Erythroblast (primary cell): ENCODE measurements at regions not wholly inside any gene's neighbourhood (a gene's known extent, or its start where the extent isn't known, plus 50 kb on each side); places are given as distances from the start of the nearest gene placed in this dataset.

Experiments used
- DNase-seq, 2 experiments: peaks; one replicate each; lab custom pipeline; 2025; lab: John Stamatoyannopoulos, UW
- GATA1 ChIP-seq: IDR thresholded peaks from 2 replicates; pipeline ENCODE4 v1.6.1; 2011; ENCODE audit warnings: low read depth, mild to moderate bottlenecking, control low read depth, low read length, moderate library complexity
- POLR2A ChIP-seq: IDR thresholded peaks from 2 replicates; pipeline ENCODE4 v1.6.1; 2011; ENCODE audit warnings: mild to moderate bottlenecking, low read length

DNA sequence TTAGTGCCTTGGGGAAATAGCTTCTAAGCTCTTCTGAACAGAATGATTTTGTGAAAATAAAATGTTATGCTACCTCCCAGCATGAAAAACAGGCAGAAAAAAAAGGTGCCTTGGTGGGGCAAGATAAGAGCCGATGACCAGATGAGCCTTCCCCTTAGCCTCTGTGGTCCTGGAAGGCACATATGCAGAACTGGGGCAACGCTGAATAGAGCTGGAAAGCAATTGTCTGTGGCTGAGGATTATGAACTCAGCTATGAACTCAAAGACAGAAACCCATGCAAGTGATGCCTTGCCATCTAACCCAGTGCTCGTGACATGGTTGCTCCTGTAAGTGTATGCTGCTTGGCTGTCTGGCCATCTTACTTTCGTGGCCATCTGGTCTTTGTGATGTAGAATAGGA lies 128.5 kb upstream of the FRMD6 start:
- no peak for DNase-seq
- TF ChIP-seq POLR2A (no peak), GATA1 (no peak)

- DNase-seq: no peak
- TF ChIP-seq GATA1 (no peak), POLR2A (no peak)
Measured at GRCh38 chr14:51525739-51526138, 126.0 kb upstream of the FRMD6 start.

DNA sequence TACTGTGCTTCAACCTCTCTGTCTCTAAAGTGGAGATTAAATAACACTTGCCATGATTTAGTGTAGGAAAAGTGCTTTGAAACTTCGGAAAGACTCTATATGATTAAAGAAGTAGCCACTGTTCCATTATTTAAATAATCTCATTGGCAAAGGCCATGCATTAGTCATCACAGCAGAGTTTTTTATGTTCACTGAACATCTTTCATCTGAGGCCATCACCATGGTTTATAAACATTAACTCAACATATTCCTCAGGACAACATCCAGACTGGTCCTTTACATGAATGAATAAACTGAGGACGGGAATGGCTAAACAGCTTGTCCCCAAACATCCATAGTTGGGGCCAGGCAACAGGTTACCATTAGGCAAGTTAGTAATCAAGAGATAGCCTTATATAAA lies 124.6 kb upstream of the FRMD6 start:
- no peak for DNase-seq
- TF ChIP-seq POLR2A (no peak), GATA1 (no peak)

DNA sequence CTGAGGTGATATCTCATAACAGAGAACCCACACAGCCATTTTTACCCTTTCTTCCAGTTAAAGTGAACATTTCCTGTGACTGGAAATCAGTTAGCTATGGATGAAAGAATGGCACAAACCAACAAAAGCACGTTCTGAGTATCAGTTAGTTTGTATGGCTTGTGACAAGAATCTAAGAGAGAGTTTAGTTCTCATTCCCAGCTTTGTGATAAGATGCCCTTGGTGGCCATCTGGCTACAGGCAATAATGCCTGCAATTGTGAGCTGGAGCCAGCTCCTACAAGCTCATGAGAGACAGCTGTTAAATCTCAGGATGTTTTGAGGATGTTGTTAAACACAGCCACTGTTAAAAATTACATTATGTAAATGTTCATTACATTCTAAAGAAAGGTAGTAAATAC lies 122.0 kb upstream of the FRMD6 start:
- DNase-seq: no peak
- no peak for TF ChIP-seq GATA1
- TF ChIP-seq POLR2A: no peak

GRCh38 chr14:51533160-51533559 lies 118.5 kb upstream of the FRMD6 start:
- TF ChIP-seq POLR2A (no peak), GATA1 (no peak)
- no peak for DNase-seq

DNA sequence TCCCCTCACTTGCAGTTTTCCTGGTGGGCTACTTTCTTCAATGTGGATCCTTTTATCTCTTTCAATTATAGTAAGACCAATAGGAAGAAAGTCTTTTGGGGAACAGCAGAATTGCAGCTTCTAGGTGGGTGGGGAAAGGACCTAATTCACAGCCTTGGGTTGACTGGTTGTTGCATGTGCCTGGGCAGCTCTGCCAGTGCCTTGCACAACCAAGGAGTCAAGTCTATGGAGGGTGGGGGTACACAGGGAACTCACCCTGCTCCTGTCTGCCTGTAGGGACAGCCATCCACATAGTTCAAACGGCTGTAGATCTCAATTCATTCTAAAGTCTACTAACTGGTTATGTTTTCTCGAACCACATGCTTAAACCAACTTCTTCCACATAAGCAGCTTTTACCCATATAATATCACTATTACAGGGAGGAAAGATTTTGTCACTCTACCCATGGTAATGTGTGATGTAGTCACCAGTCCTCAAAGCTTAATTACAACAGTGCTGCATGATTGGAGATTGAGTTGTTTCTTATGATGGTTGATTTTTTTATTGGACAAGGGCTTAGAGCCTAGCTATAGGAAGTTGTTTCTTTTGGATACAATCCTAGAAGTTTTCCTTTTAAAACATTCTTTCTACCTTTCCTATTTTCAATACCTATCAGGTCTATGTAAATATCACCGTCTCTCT lies 117.7 kb upstream of the FRMD6 start:
- DNase-seq: no peak
- TF ChIP-seq GATA1 (no peak), POLR2A (no peak)

- DNase-seq: no peak
- TF ChIP-seq POLR2A (no peak), GATA1 (no peak)
Measured at GRCh38 chr14:51534610-51535011, 117.1 kb upstream of the FRMD6 start.

DNA sequence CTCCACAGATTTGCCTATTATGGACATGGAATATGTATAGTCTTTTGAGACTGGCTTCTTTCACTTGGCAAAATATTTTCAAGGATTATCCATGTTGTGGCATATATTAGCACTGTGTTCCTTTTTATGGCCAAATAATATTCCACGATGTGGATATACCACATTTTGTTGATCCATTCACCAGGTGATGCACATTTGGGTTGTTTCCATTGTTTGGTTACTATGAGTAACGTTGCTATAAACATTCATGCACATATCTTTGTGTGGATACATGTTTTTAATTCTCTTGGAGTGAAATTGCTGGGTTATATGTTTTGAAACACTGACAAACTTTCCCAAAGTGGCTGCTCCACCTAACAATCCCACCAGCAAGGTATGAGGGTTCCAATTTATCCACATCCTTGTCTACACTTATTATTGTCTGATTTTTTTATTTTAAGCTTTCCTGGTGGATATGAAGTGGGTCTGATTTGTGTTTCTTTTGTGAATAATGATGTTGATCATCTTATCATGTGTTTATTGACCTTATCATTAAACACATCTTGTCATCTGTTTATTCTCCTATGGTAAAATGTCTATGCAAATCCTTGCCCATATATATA lies 116.2 kb upstream of the FRMD6 start:
- TF ChIP-seq GATA1: no peak
- TF ChIP-seq POLR2A: no peak
- no peak for DNase-seq

DNA sequence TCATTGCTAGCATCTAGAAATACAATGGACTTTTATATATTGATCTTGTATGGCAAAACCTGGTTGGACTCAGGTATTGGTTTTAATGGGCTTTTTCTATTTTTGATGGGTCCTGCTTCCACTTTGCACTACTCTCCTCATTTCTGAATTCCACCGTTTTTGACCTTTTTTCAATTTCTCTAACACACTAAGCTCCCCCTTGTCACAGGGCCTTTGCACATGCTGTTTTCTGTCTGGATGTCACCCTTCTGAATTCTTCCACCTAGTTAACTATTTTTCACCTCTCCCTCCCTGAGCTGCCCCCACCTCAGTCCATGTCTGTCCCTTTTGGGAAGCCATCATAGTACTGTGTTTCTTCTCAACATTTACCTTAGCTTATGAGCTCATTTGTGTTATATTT lies 112.7 kb upstream of the FRMD6 start:
- TF ChIP-seq POLR2A (no peak), GATA1 (no peak)
- DNase-seq: no peak

DNA sequence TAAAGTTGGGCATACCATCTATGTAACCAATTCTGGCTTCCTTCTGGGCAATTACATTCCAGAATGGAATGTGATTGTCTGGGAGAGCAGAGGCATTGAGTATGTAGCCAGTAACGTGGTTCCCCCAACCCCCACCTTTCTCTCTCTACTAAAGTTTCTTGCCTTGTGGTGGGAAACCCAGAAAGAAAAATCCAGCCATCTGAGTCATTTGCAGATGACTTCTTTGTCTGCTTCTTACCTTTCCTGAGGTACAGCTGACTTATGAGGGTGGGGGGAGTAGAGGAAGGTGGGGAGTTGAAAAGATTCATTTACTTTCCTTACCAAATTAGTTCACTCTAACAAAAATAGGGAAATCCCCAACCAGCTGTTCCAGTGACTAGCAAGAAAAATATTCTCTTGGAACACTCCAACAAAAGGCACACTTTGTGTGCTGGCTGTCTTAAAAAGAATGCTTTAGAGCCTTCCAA lies 112.1 kb upstream of the FRMD6 start:
- TF ChIP-seq GATA1: no peak
- TF ChIP-seq POLR2A: no peak
- DNase-seq: no peak

DNA sequence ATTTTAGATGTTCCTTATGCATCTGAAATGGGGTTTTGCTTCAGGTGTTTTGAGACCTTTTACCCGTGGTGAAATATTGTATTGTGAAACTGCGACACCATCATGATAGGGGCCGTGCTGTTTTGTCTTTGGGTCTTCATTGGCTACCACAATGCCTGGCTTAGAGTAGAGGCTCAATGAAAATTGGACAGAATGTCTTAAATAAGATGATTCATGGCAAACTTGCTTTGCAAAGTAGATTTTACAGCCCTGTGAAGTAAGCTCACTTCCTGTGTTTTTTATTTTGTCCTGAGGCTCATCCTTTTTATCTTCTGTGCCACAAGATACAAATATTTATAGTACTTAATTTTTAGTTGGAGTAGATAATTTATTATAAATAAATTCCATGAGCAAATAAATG lies 111.3 kb upstream of the FRMD6 start:
- DNase-seq: no peak
- TF ChIP-seq GATA1 (no peak), POLR2A (no peak)

GRCh38 chr14:51544471-51544870 lies 107.2 kb upstream of the FRMD6 start:
- no peak for DNase-seq
- no peak for TF ChIP-seq POLR2A
- TF ChIP-seq GATA1: no peak

DNA sequence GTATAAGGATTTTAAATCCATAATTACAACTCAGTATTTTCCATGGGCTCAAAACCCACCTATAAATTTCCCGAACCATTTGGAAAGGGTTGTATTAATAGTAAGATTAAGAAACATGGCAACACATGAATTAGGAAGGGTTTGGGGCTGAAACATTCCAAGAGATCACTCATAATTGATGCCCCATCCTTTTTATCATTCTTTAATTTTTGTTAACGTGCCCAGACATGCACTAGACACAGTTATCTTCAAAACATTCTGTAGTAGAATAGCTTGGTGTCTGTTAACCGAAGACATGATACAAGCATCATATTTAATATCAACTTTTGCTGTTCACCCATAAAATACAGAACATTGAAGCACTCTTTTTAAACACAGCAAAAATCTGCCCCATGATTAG lies 106.8 kb upstream of the FRMD6 start:
- no peak for TF ChIP-seq POLR2A
- no peak for TF ChIP-seq GATA1
- no peak for DNase-seq

- no peak for DNase-seq
- no peak for TF ChIP-seq POLR2A
- no peak for TF ChIP-seq GATA1
Measured at GRCh38 chr14:51545396-51545795, 106.3 kb upstream of the FRMD6 start.

- TF ChIP-seq POLR2A (no peak), GATA1 (no peak)
- DNase-seq: no peak
Measured at GRCh38 chr14:51546099-51546498, 105.6 kb upstream of the FRMD6 start.
